ENCODE measurements at regions not wholly inside any gene's neighbourhood (a gene's known extent, or its start where the extent isn't known, plus 50 kb on each side); places are given as distances from the start of the nearest gene placed in this dataset.

- Histone ChIP-seq H3K27ac (ENCODE audit: low read length) (no peak overlapping the region), H3K9me3 (ENCODE audit: control insufficient read depth in 1 of 2, low read length in 2 of 2) (no peaks in the 10 kb centered on the region), H3K4me3 (ENCODE audit: low read depth in 1 of 2, low read length in 2 of 2) (no peak overlapping the region), H3K27me3 (ENCODE audit: low read depth, low read length) (no peaks in the 10 kb centered on the region), H3K36me3 (ENCODE audit: control insufficient read depth in 1 of 2, insufficient read depth in 2 of 2, low read length in 2 of 2) (no peaks in the 10 kb centered on the region), H3K4me1 (ENCODE audit: control insufficient read depth in 1 of 2, insufficient read depth in 2 of 2, low read length in 2 of 2) (peaks cover 0 to 11% of the 10 kb centered on the region in 2 donors)
Measured at GRCh38 chr5:123817267-123817666, 305.3 kb downstream of the CSNK1G3 start.

- no peaks in the 10 kb centered on the region for H3K9me3 ChIP-seq (ENCODE audit: control insufficient read depth in 1 of 2, low read length in 2 of 2)
- peaks cover 0 to 11% of the 10 kb centered on the region in 2 donors for H3K4me1 ChIP-seq (ENCODE audit: control insufficient read depth in 1 of 2, insufficient read depth in 2 of 2, low read length in 2 of 2)
- H3K4me3 ChIP-seq (ENCODE audit: low read depth in 1 of 2, low read length in 2 of 2): no peak overlapping the region
- no peaks in the 10 kb centered on the region for H3K36me3 ChIP-seq (ENCODE audit: control insufficient read depth in 1 of 2, insufficient read depth in 2 of 2, low read length in 2 of 2)
- no peaks in the 10 kb centered on the region for H3K27me3 ChIP-seq (ENCODE audit: low read depth, low read length)
- no peak overlapping the region for H3K27ac ChIP-seq (ENCODE audit: low read length)
Measured at GRCh38 chr5:123814801-123815470, 303.0 kb downstream of the CSNK1G3 start.

GRCh38 chr5:123813937-123814624 lies 302.1 kb downstream of the CSNK1G3 start:
- H3K27ac ChIP-seq (ENCODE audit: low read length): no peak overlapping the region
- H3K36me3 ChIP-seq (ENCODE audit: control insufficient read depth in 1 of 2, insufficient read depth in 2 of 2, low read length in 2 of 2): no peaks in the 10 kb centered on the region
- no peak overlapping the region for H3K4me3 ChIP-seq (ENCODE audit: low read depth in 1 of 2, low read length in 2 of 2)
- peaks cover 0 to 16% of the 10 kb centered on the region in 2 donors for H3K4me1 ChIP-seq (ENCODE audit: control insufficient read depth in 1 of 2, insufficient read depth in 2 of 2, low read length in 2 of 2)
- H3K9me3 ChIP-seq (ENCODE audit: control insufficient read depth in 1 of 2, low read length in 2 of 2): no peaks in the 10 kb centered on the region
- no peaks in the 10 kb centered on the region for H3K27me3 ChIP-seq (ENCODE audit: low read depth, low read length)

GRCh38 chr5:123813264-123813663 lies 301.3 kb downstream of the CSNK1G3 start:
- H3K36me3 ChIP-seq (ENCODE audit: control insufficient read depth in 1 of 2, insufficient read depth in 2 of 2, low read length in 2 of 2): no peaks in the 10 kb centered on the region
- no peaks in the 10 kb centered on the region for H3K9me3 ChIP-seq (ENCODE audit: control insufficient read depth in 1 of 2, low read length in 2 of 2)
- peaks cover 0 to 22% of the 10 kb centered on the region in 2 donors for H3K4me1 ChIP-seq (ENCODE audit: control insufficient read depth in 1 of 2, insufficient read depth in 2 of 2, low read length in 2 of 2)
- no peak overlapping the region for H3K4me3 ChIP-seq (ENCODE audit: low read depth in 1 of 2, low read length in 2 of 2)
- no peak overlapping the region for H3K27ac ChIP-seq (ENCODE audit: low read length)
- no peaks in the 10 kb centered on the region for H3K27me3 ChIP-seq (ENCODE audit: low read depth, low read length)

- no peaks in the 10 kb centered on the region for H3K27me3 ChIP-seq (ENCODE audit: low read depth, low read length)
- no peaks in the 10 kb centered on the region for H3K9me3 ChIP-seq (ENCODE audit: control insufficient read depth in 1 of 2, low read length in 2 of 2)
- no peak overlapping the region for H3K4me3 ChIP-seq (ENCODE audit: low read depth in 1 of 2, low read length in 2 of 2)
- H3K27ac ChIP-seq (ENCODE audit: low read length): no peak overlapping the region
- peaks cover 0 to 29% of the 10 kb centered on the region in 2 donors for H3K4me1 ChIP-seq (ENCODE audit: control insufficient read depth in 1 of 2, insufficient read depth in 2 of 2, low read length in 2 of 2)
- no peaks in the 10 kb centered on the region for H3K36me3 ChIP-seq (ENCODE audit: control insufficient read depth in 1 of 2, insufficient read depth in 2 of 2, low read length in 2 of 2)
Measured at GRCh38 chr5:123811831-123812230, 299.9 kb downstream of the CSNK1G3 start.

GRCh38 chr5:123810746-123811340 lies 298.9 kb downstream of the CSNK1G3 start:
- Histone ChIP-seq H3K27me3 (ENCODE audit: low read depth, low read length) (no peaks in the 10 kb centered on the region), H3K36me3 (ENCODE audit: control insufficient read depth in 1 of 2, insufficient read depth in 2 of 2, low read length in 2 of 2) (no peaks in the 10 kb centered on the region), H3K4me3 (ENCODE audit: low read depth in 1 of 2, low read length in 2 of 2) (no peak overlapping the region), H3K9me3 (ENCODE audit: control insufficient read depth in 1 of 2, low read length in 2 of 2) (no peaks in the 10 kb centered on the region), H3K4me1 (ENCODE audit: control insufficient read depth in 1 of 2, insufficient read depth in 2 of 2, low read length in 2 of 2) (peaks cover 0 to 30% of the 10 kb centered on the region in 2 donors), H3K27ac (ENCODE audit: low read length) (no peak overlapping the region)

GRCh38 chr5:123810253-123810652 lies 298.3 kb downstream of the CSNK1G3 start:
- no peak overlapping the region for H3K4me3 ChIP-seq (ENCODE audit: low read depth in 1 of 2, low read length in 2 of 2)
- H3K27ac ChIP-seq (ENCODE audit: low read length): no peak overlapping the region
- H3K27me3 ChIP-seq (ENCODE audit: low read depth, low read length): no peaks in the 10 kb centered on the region
- no peaks in the 10 kb centered on the region for H3K9me3 ChIP-seq (ENCODE audit: control insufficient read depth in 1 of 2, low read length in 2 of 2)
- no peaks in the 10 kb centered on the region for H3K36me3 ChIP-seq (ENCODE audit: control insufficient read depth in 1 of 2, insufficient read depth in 2 of 2, low read length in 2 of 2)
- peaks cover 0 to 30% of the 10 kb centered on the region in 2 donors for H3K4me1 ChIP-seq (ENCODE audit: control insufficient read depth in 1 of 2, insufficient read depth in 2 of 2, low read length in 2 of 2)

GRCh38 chr5:123809594-123810221 lies 297.7 kb downstream of the CSNK1G3 start:
- Histone ChIP-seq H3K27me3 (ENCODE audit: low read depth, low read length) (no peaks in the 10 kb centered on the region), H3K36me3 (ENCODE audit: control insufficient read depth in 1 of 2, insufficient read depth in 2 of 2, low read length in 2 of 2) (no peaks in the 10 kb centered on the region), H3K4me1 (ENCODE audit: control insufficient read depth in 1 of 2, insufficient read depth in 2 of 2, low read length in 2 of 2) (peaks cover 0 to 27% of the 10 kb centered on the region in 2 donors), H3K27ac (ENCODE audit: low read length) (no peak overlapping the region), H3K9me3 (ENCODE audit: control insufficient read depth in 1 of 2, low read length in 2 of 2) (no peaks in the 10 kb centered on the region), H3K4me3 (ENCODE audit: low read depth in 1 of 2, low read length in 2 of 2) (no peak overlapping the region)

GRCh38 chr5:123808461-123809380 lies 296.7 kb downstream of the CSNK1G3 start:
- H3K36me3 ChIP-seq (ENCODE audit: control insufficient read depth in 1 of 2, insufficient read depth in 2 of 2, low read length in 2 of 2): no peaks in the 10 kb centered on the region
- no peaks in the 10 kb centered on the region for H3K9me3 ChIP-seq (ENCODE audit: control insufficient read depth in 1 of 2, low read length in 2 of 2)
- no peak overlapping the region for H3K27ac ChIP-seq (ENCODE audit: low read length)
- H3K4me1 ChIP-seq (ENCODE audit: control insufficient read depth in 1 of 2, insufficient read depth in 2 of 2, low read length in 2 of 2): peaks cover 0 to 20% of the 10 kb centered on the region in 2 donors
- H3K27me3 ChIP-seq (ENCODE audit: low read depth, low read length): no peaks in the 10 kb centered on the region
- no peak overlapping the region for H3K4me3 ChIP-seq (ENCODE audit: low read depth in 1 of 2, low read length in 2 of 2)

GRCh38 chr5:123807177-123807945 lies 295.4 kb downstream of the CSNK1G3 start:
- Histone ChIP-seq H3K36me3 (ENCODE audit: control insufficient read depth in 1 of 2, insufficient read depth in 2 of 2, low read length in 2 of 2) (no peaks in the 10 kb centered on the region), H3K27ac (ENCODE audit: low read length) (no peak overlapping the region), H3K27me3 (ENCODE audit: low read depth, low read length) (no peaks in the 10 kb centered on the region), H3K9me3 (ENCODE audit: control insufficient read depth in 1 of 2, low read length in 2 of 2) (no peaks in the 10 kb centered on the region), H3K4me1 (ENCODE audit: control insufficient read depth in 1 of 2, insufficient read depth in 2 of 2, low read length in 2 of 2) (peaks cover 0 to 19% of the 10 kb centered on the region in 2 donors), H3K4me3 (ENCODE audit: low read depth in 1 of 2, low read length in 2 of 2) (no peak overlapping the region)
